ENCODE measurements at regions not wholly inside any gene's neighbourhood (a gene's known extent, or its start where the extent isn't known, plus 50 kb on each side); places are given as distances from the start of the nearest gene placed in this dataset.
"Not testable (repeated sequence)": the region's sequence is repeated elsewhere in the genome, so short reads cannot be mapped to it uniquely, and the experiment has no call there.

DNA sequence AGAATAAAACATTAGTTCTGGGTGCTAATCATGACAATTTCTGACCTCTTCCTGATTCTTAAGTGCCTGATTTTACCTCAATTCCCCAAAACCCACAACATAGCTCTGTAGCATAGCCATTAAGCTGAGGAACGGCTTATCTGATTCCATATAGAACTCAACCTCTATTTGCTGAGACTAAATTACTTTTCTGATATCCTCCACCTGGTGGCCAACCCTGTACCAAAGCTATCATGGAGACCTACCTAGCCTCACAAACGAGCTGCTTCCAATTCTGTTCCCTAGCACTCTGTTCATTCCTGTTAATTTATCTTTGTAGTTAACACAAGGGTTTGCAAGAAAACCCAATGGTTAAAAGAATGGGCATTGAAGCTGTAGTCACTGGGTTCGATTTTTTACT lies 245.2 kb downstream of the PLOD2 start:
- no peaks in the 10 kb centered on the region for H3F3A ChIP-seq (ENCODE audit: control insufficient read depth, insufficient read depth)
- TF ChIP-seq, protein P1, sequence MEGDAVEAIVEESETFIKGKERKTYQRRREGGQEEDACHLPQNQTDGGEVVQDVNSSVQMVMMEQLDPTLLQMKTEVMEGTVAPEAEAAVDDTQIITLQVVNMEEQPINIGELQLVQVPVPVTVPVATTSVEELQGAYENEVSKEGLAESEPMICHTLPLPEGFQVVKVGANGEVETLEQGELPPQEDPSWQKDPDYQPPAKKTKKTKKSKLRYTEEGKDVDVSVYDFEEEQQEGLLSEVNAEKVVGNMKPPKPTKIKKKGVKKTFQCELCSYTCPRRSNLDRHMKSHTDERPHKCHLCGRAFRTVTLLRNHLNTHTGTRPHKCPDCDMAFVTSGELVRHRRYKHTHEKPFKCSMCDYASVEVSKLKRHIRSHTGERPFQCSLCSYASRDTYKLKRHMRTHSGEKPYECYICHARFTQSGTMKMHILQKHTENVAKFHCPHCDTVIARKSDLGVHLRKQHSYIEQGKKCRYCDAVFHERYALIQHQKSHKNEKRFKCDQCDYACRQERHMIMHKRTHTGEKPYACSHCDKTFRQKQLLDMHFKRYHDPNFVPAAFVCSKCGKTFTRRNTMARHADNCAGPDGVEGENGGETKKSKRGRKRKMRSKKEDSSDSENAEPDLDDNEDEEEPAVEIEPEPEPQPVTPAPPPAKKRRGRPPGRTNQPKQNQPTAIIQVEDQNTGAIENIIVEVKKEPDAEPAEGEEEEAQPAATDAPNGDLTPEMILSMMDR (IDR thresholded peaks at IDR 0.05; ENCODE audit: low read depth, low read length, poor library complexity, severe bottlenecking) = no peak
- TF ChIP-seq EZH2phosphoT487 (IDR thresholded peaks at IDR 0.05; ENCODE audit: borderline replicate concordance, low read length) = no peak

DNA sequence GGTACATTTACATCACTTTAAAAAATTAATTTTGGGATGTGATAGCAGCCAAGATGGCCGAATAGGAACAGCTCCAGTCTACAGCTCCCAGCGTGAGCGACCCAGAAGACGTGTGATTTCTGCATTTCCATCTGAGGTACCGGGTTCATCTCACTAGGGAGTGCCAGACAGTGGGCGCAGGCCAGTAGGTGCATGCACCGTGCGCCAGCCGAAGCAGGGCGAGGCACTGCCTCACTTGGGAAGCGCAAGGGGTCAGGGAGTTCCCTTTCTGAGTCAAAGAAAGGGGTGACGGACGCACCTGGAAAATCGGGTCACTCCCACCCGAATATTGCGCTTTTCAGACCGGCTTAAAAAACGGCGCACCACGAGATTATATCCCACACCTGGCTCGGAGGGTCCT lies 233.2 kb downstream of the PLOD2 start:
- H3K4me2 ChIP-seq (ENCODE audit: low read length) = not testable (repeated sequence)

More for the DNA sequence above, 245.2 kb downstream of the PLOD2 start:
- Histone ChIP-seq H3K4me1 (ENCODE audit: control insufficient read depth, low read length) (no peaks in the 10 kb centered on the region), H3K4me2 (ENCODE audit: low read length) (no peak overlapping the region), H3K9me2 (replicated peaks; ENCODE audit: control insufficient read depth, low read length) (no peaks in the 10 kb centered on the region), H3K4me3 (ENCODE audit: low read length) (no peak overlapping the region), H3K27ac (ENCODE audit: low read depth, low read length) (no peak overlapping the region), H4K20me1 (ENCODE audit: control insufficient read depth, insufficient read depth, low read depth, low read length) (no peaks in the 10 kb centered on the region), H3K79me2 (ENCODE audit: control insufficient read depth, low read length) (no peaks in the 10 kb centered on the region), H3K9me3 (ENCODE audit: control insufficient read depth, insufficient read depth, low read length) (no peaks in the 10 kb centered on the region), H3K27me3 (ENCODE audit: control insufficient read depth, low read length) (no peaks in the 10 kb centered on the region), H3K36me3 (ENCODE audit: control insufficient read depth, low read length) (no peaks in the 10 kb centered on the region)

DNA sequence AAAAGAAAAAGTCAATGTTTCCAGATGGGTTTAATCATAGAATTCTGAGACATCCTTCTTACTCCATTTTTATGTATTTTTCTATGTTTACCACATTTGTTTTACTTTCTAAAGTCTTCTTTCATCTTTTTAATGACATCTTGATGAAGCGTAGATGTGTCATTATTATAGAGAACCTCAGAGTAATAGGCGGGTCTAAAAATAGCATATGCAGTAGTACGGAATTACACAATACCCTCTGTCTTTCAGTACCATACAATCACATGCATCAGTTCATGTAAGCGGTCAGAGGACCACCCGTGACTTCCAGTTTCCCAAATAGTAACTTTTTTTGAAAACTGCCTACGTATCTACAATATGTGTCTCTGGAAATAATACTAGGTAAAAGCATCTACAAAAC lies 224.0 kb downstream of the PLOD2 start:
- Histone ChIP-seq H3K27ac (ENCODE audit: low read depth, low read length) (no peak overlapping the region), H3K4me3 (ENCODE audit: low read length) (no peak overlapping the region), H3K4me2 (ENCODE audit: low read length) (no peak overlapping the region), H3K4me1 (ENCODE audit: control insufficient read depth, low read length) (no peaks in the 10 kb centered on the region), H3K9me3 (ENCODE audit: control insufficient read depth, insufficient read depth, low read length) (no peaks in the 10 kb centered on the region), H3K9me2 (replicated peaks; ENCODE audit: control insufficient read depth, low read length) (no peaks in the 10 kb centered on the region), H3K27me3 (ENCODE audit: control insufficient read depth, low read length) (no peaks in the 10 kb centered on the region), H3F3A (ENCODE audit: control insufficient read depth, insufficient read depth) (no peaks in the 10 kb centered on the region), H3K36me3 (ENCODE audit: control insufficient read depth, low read length) (no peaks in the 10 kb centered on the region), H3K79me2 (ENCODE audit: control insufficient read depth, low read length) (no peaks in the 10 kb centered on the region), H4K20me1 (ENCODE audit: control insufficient read depth, insufficient read depth, low read depth, low read length) (no peaks in the 10 kb centered on the region)
- no peak for TF ChIP-seq EZH2phosphoT487 (IDR thresholded peaks at IDR 0.05; ENCODE audit: borderline replicate concordance, low read length)
- TF ChIP-seq, protein P1 (IDR thresholded peaks at IDR 0.05; ENCODE audit: low read depth, low read length, poor library complexity, severe bottlenecking) = no peak

More for the DNA sequence above, 233.2 kb downstream of the PLOD2 start:
- H3K4me1 ChIP-seq (ENCODE audit: control insufficient read depth, low read length); H4K20me1 ChIP-seq (ENCODE audit: control insufficient read depth, insufficient read depth, low read depth, low read length); H3K4me3 ChIP-seq (ENCODE audit: low read length); H3K79me2 ChIP-seq (ENCODE audit: control insufficient read depth, low read length); H3K9me3 ChIP-seq (ENCODE audit: control insufficient read depth, insufficient read depth, low read length); H3K36me3 ChIP-seq (ENCODE audit: control insufficient read depth, low read length); H3K9me2 ChIP-seq (replicated peaks; ENCODE audit: control insufficient read depth, low read length); H3K27me3 ChIP-seq (ENCODE audit: control insufficient read depth, low read length); H3F3A ChIP-seq (ENCODE audit: control insufficient read depth, insufficient read depth); H3K27ac ChIP-seq (ENCODE audit: low read depth, low read length): not testable (repeated sequence)

DNA sequence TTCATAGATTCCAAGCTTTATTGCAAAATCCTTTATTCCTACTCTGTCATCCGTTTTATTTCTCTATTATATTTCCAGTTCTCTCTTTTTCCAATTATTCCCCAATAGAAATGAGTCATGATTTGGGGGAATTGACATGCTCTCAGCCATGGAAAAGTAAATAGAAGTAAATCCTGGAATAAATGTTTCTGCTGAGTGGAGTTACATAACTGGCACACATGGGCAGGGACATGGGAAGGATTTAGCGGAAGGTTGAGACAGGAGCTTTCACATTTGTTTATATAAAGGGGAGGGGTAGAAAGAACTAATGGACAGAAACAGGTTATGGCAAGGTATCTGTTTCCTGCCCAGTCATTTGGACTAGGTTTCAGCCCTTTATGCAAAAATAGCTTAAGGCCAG lies 221.6 kb downstream of the PLOD2 start:
- TF ChIP-seq, protein P1 (IDR thresholded peaks at IDR 0.05; ENCODE audit: low read depth, low read length, poor library complexity, severe bottlenecking) = no peak
- no peak for TF ChIP-seq EZH2phosphoT487 (IDR thresholded peaks at IDR 0.05; ENCODE audit: borderline replicate concordance, low read length)
- Histone ChIP-seq H3K27me3 (ENCODE audit: control insufficient read depth, low read length) (no peaks in the 10 kb centered on the region), H3K4me3 (ENCODE audit: low read length) (no peak overlapping the region), H3K9me3 (ENCODE audit: control insufficient read depth, insufficient read depth, low read length) (no peaks in the 10 kb centered on the region), H3K36me3 (ENCODE audit: control insufficient read depth, low read length) (no peaks in the 10 kb centered on the region), H3F3A (ENCODE audit: control insufficient read depth, insufficient read depth) (no peaks in the 10 kb centered on the region), H3K9me2 (replicated peaks; ENCODE audit: control insufficient read depth, low read length) (no peaks in the 10 kb centered on the region), H3K4me1 (ENCODE audit: control insufficient read depth, low read length) (no peaks in the 10 kb centered on the region), H3K4me2 (ENCODE audit: low read length) (no peak overlapping the region), H3K79me2 (ENCODE audit: control insufficient read depth, low read length) (no peaks in the 10 kb centered on the region), H3K27ac (ENCODE audit: low read depth, low read length) (no peak overlapping the region), H4K20me1 (ENCODE audit: control insufficient read depth, insufficient read depth, low read depth, low read length) (no peaks in the 10 kb centered on the region)

All from DOHH2 (cell line).